M059J (cell line): ENCODE measurements at regions not wholly inside any gene's neighbourhood (a gene's known extent, or its start where the extent isn't known, plus 50 kb on each side); places are given as distances from the start of the nearest gene placed in this dataset.
"Not testable (repeated sequence)": the region's sequence is repeated elsewhere in the genome, so short reads cannot be mapped to it uniquely, and the experiment has no call there.

Experiments
- DNase-seq: peaks from one replicate; pipeline ENCODE4 v3.0.0-alpha.2; 2012; ENCODE audit warnings: low read depth

GRCh38 chr13:37164635-37165034 lies 59.2 kb upstream of the CSNK1A1L start:
- no peak for DNase-seq

GRCh38 chr13:37163641-37164265 lies 58.3 kb upstream of the CSNK1A1L start:
- no peak for DNase-seq

- DNase-seq = no peak
These were observed 53.0 kb upstream of the CSNK1A1L start for GRCh38 chr13:37158481-37158880.

DNA sequence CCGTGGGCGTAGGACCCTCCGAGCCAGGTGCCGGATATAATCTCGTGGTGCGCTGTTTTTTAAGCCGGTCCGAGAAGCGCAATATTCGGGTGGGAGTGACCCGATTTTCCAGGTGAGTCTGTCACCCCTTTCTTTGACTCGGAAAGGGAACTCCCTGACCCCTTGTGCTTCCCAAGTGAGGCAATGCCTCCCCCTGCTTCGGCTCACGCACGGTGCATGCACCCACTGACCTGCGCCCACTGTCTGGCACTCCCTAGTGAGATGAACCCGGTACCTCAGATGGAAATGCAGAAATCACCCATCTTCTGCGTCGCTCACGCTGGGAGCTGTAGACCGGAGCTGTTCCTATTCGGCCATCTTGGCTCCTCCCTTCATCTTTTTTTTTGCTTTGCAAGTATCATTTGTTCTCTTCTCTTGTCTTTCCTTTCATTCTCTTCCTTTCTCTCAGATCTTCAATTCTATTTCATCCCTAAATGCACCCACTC lies 50.2 kb upstream of the CSNK1A1L start:
- not testable (repeated sequence) for DNase-seq
